ENCODE measurements at regions not wholly inside any gene's neighbourhood (a gene's known extent, or its start where the extent isn't known, plus 50 kb on each side); places are given as distances from the start of the nearest gene placed in this dataset.

GRCh38 chr1:61523229-61523628, 201.7 kb downstream of the TM2D1 start:
- DNase-seq (ENCODE audit: low spot score) = no peak

GRCh38 chr1:61520401-61520800, 204.5 kb downstream of the TM2D1 start:
- DNase-seq (ENCODE audit: low spot score) = no peak

DNA sequence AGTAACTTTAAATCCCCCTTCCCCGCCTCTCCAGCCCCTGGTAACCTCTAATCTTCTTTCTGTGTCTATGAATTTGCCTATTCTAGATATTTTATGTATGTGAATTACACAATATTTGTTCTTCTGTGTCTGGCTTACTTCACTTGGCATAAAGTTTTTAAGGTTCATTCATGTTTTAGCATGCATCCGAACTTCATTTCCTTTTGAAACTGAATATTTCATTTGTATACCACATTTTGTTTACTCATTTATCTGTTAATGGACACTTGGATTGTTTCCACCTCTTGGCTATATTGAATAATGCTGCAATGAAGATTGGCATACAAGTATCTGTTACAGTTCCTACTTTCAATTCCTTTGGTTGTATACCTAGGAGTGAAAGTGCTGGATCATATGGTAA, 205.3 kb downstream of the TM2D1 start:
- no peak for DNase-seq (ENCODE audit: low spot score)

- no peak for DNase-seq (ENCODE audit: low spot score)
Measured at GRCh38 chr1:61518670-61519400, 206.1 kb downstream of the TM2D1 start.

DNA sequence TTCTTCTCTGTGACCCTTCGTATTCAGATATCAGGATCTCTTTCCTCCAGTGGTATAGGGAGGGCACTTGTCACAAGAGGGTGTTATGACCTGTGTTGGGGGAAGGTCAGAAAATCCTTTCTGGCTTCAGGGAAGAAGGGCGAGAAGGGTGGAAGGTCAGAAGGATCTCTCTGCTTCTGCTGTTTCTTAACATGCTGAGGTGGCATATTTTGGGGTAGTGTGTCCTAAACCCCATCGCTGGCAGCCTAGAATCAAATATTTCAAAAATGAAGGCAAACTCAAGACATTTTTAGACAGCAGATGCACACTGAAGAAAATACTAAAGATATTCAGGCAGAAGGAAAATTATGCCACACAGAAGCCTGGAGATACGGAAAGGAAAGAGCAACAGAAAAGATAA, 207.6 kb downstream of the TM2D1 start:
- no peak for DNase-seq (ENCODE audit: low spot score)

DNA sequence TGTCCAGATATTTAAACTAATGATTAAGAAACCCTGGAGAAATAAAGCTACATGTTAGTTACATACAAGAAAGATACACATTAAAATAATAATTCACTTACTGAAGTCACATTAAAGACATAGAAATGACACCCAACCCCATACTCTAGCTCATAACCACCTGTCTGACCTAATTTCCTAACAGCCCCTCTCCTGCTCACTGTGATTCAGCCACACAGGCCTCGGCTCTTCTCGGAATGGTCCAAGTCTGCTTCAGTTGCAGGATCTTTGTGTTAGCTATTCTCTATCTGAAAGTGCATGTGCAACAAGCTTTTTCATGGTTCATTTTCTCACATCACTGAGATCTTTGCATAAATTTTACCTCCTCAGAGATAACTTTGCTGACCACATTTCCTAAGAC, 209.8 kb downstream of the TM2D1 start:
- DNase-seq (ENCODE audit: low spot score) = no peak
